SK-N-SH (cell line): ENCODE measurements at regions not wholly inside any gene's neighbourhood (a gene's known extent, or its start where the extent isn't known, plus 50 kb on each side); places are given as distances from the start of the nearest gene placed in this dataset.

Experiments used
- CTCF ChIP-seq: fragments of 200-600 bp; sonication (generic); IDR thresholded peaks from 2 replicates; pipeline ENCODE4 v1.6.1; 2017; ENCODE audit warnings: antibody characterized with exemption, mild to moderate bottlenecking, moderate library complexity
- EZH2phosphoT487 ChIP-seq: fragments of 200-600 bp; sonication (generic); IDR thresholded peaks from 2 replicates; pipeline ENCODE4 v1.6.1; 2017; ENCODE audit warnings: low read depth, mixed run types, mild to moderate bottlenecking, antibody characterized with exemption, moderate library complexity, borderline replicate concordance
- NRF1 ChIP-seq: IDR thresholded peaks from 2 replicates; pipeline ENCODE4 v1.6.1; 2012; ENCODE audit warnings: low read depth, mild to moderate bottlenecking, low read length
- RAD21 ChIP-seq: IDR thresholded peaks from 2 replicates; pipeline ENCODE4 v1.6.1; 2012; ENCODE audit warnings: mild to moderate bottlenecking, low read length
- RCOR1 ChIP-seq: fragments of 150-350 bp; IDR thresholded peaks from 2 replicates; pipeline ENCODE4 v1.6.1; 2017; ENCODE audit warnings: antibody characterized with exemption, low read length
- REST ChIP-seq: IDR thresholded peaks from 2 replicates; pipeline ENCODE4 v1.6.1; 2012; ENCODE audit warnings: mild to moderate bottlenecking, low read depth, low read length, moderate library complexity
- YY1 ChIP-seq: IDR thresholded peaks from 2 replicates; pipeline ENCODE4 v1.4.0; 2012; ENCODE audit warnings: low read depth, mild to moderate bottlenecking
- TF ChIP-seq, protein P1 (sequence below): IDR thresholded peaks from 2 replicates; pipeline ENCODE4 v1.4.0; 2012; ENCODE audit warnings: low read depth, borderline replicate concordance

- TF ChIP-seq RAD21 (no peak), NRF1 (no peak), CTCF (peak; percentile 41), YY1 (no peak), REST (no peak), RCOR1 (no peak), EZH2phosphoT487 (no peak)
- TF ChIP-seq, protein P1, sequence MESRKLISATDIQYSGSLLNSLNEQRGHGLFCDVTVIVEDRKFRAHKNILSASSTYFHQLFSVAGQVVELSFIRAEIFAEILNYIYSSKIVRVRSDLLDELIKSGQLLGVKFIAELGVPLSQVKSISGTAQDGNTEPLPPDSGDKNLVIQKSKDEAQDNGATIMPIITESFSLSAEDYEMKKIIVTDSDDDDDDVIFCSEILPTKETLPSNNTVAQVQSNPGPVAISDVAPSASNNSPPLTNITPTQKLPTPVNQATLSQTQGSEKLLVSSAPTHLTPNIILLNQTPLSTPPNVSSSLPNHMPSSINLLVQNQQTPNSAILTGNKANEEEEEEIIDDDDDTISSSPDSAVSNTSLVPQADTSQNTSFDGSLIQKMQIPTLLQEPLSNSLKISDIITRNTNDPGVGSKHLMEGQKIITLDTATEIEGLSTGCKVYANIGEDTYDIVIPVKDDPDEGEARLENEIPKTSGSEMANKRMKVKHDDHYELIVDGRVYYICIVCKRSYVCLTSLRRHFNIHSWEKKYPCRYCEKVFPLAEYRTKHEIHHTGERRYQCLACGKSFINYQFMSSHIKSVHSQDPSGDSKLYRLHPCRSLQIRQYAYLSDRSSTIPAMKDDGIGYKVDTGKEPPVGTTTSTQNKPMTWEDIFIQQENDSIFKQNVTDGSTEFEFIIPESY = no peak
These were observed 259.7 kb upstream of the MSX2 start for GRCh38 chr5:174464504-174465165.
